HG03095 (cell line): ENCODE measurements at regions not wholly inside any gene's neighbourhood (a gene's known extent, or its start where the extent isn't known, plus 50 kb on each side); places are given as distances from the start of the nearest gene placed in this dataset.
A peak's percentile ranks its signal among the peaks of the same experiment; 100 is the strongest.
"Not testable (repeated sequence)": the region's sequence is repeated elsewhere in the genome, so short reads cannot be mapped to it uniquely, and the experiment has no call there.

ENCODE experiments used
- ATAC-seq: cut with Tn5 transposase; IDR thresholded peaks from one replicate; pipeline ENCODE4 v1.9.1; 2021; ENCODE audit warnings: moderate library complexity; ENCODE audit not compliant: unreplicated experiment

- no peak for ATAC-seq
Observed at GRCh38 chr2:198917926-198918720, 539.6 kb downstream of the SATB2 start.

GRCh38 chr2:198917275-198917674 lies 540.5 kb downstream of the SATB2 start:
- ATAC-seq: no peak

DNA sequence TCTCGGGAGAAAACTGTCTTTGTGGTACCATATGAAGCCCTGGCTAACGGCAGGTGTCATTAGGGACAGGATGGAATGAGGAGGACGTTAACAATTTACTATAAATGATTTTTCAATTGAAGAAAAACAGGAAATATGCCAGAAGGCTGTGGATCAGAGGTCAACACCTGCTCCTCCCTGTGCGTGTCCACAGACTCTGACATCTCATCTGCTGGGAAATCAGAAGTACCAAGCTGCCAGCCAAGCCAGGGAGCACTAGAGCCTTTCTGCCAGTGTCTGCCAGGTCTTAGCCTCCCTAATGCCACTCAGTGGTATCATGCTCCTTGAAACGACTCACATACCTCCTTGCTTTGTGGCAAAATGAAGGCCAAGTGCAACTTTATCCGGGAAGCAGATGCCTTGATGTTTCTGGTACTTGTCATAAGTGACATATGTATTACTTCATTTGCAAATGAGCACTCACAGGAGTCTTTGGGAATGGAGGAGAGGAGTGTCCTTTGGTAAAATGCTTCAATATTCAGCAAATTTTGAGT lies 541.1 kb downstream of the SATB2 start:
- no peak for ATAC-seq

DNA sequence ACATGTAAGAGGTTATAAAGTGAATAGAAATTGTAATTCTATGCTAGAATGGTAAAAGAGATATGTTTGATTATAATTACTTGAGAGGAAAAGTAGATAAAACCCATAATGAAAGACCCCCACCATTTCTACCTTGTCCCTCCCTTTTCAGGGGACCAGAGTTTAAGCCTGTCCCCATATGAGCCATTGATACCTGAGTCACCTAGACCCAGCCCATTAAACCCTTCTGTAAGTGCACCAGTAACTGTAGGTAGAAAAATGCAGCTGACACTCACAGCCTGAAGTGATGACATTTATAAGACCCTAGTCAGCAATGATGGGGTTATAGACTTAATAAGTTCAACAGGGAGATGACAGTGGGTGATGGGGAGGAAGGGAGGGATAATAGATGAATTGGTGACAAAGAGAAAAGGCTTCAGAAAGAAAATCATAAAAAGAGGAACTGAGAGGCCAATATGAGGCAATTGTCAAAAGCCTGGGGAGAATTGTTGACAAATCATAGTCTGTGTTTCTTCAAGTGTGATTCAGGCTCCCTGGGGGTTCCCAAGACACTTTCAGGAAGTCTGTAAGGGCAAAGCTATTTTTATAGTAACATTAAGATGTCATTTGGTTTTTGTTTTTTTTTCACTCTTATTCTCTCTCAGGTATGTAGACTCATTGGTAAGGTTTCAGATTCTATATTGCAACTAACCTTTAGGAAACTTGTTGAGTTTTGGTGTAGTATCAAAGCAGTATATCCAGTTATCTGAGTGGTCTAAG lies 544.2 kb downstream of the SATB2 start:
- ATAC-seq: peak; percentile 99

- ATAC-seq: no peak
Observed at GRCh38 chr2:198909525-198910267, 548.0 kb downstream of the SATB2 start.

- ATAC-seq: no peak
Observed at GRCh38 chr2:198905881-198906612, 551.7 kb downstream of the SATB2 start.

- ATAC-seq: no peak
Observed at GRCh38 chr2:198901894-198902293, 555.8 kb downstream of the SATB2 start.

DNA sequence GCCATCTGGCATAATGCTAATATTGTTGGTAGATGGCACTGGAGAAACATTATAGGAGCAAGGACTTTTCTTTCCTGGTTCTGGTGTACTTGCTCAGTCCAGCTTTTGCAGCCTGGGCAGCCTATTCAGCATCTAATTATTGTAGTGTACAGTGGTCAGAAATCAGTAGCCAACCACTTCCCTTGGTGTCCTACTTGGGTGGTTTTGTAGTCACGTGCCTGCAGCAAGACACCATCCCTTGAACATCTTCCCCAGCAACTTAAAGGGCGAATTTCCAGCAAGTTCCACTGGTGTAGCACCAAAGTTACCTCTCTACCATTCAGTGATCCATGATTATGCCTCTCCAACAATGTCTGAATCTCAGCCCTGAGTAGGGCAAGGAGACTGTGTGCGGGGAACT lies 557.6 kb downstream of the SATB2 start:
- ATAC-seq: no peak

DNA sequence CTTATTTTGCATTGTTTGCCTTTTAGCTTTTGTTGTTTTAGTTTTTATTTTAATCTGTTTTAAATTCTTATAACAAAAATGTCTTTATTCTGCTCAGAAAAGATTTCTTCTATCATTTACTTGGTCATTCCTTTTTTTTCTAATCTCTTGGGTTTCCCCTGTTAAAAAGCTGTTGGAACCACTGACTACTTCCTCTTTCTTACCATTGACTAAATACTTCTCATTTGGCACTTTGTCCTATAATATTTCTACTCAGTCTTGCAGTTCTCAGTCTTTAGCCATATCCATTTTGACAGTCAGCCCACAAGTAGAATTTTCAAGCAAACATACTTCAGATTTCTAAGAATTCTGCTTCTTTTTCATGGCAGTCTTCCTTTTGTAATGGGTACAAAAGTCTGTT lies 567.2 kb downstream of the SATB2 start:
- peak; percentile 63 for ATAC-seq

DNA sequence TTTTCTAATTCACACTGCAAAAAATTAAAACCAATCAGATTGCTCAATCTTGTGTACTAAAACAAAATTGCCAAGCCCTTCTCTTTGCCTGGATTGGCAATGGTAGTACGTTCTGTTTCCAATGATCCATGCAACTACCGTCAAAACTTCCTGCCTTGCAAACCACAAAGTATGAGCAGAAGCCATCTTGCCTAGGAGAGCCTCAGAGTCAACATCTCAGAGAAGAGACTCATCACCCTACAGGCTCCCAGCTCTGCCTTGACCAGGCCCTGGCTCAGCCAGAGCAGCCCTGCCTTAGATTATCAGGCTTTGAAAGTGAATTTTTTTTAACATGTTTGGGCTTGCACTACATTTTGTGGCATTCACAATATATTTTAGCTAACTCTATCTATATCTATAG lies 574.1 kb downstream of the SATB2 start:
- ATAC-seq: no peak

DNA sequence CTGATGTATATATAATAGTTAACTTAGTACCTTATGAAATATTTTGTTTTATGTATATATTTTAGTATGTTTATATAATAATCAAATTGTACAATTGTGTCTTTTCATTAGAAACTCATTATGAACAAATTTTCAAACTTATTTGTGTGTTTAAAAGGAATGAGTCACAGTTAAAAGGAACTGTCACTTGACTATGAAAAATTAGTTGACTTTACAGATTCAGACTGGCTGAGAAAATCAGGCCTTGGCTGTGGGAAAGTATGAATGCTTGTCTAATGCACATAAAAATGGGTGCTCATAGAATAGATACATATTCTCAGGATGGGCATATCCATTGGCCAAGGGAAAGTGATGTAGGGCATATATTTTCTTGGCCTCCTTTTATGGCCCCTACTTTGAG lies 576.8 kb downstream of the SATB2 start:
- ATAC-seq: no peak

DNA sequence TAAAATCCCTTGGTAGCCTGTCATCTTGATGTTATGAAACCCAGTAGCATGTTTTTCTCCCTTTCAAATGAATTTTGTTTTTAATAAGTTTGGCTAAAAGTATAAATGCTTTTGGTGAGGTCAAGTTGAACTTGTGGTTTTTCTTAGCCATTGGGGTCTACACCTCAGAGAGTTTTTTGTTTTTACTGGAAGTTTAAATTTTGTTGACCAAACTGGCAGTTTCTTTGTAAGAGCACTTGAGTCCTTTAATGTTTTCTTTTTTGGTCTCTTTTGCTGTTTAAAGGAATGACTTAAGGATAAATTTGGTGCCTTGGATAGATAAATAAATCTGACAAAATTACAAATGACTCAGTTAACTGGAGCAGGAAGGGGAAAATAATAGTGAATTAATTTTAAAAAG lies 577.3 kb downstream of the SATB2 start:
- ATAC-seq: no peak

DNA sequence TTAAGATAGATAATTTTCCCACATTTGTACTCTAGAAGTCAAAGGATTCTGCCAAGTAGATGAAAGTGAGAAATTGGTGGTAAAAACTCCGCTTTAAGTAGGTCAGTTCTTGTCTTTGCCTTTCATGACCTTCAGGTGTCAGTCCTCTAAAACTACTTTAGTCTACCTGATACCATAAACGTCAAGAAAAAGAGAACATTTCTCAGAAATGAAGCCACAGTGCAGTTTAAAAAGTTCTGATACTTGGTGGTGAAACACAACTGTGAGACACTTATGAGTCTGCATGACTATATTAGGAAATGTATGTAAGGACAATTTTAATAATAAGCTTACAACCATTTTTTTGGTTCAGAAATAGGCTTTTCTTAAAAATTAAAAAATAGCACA lies 583.3 kb downstream of the SATB2 start:
- ATAC-seq: no peak

DNA sequence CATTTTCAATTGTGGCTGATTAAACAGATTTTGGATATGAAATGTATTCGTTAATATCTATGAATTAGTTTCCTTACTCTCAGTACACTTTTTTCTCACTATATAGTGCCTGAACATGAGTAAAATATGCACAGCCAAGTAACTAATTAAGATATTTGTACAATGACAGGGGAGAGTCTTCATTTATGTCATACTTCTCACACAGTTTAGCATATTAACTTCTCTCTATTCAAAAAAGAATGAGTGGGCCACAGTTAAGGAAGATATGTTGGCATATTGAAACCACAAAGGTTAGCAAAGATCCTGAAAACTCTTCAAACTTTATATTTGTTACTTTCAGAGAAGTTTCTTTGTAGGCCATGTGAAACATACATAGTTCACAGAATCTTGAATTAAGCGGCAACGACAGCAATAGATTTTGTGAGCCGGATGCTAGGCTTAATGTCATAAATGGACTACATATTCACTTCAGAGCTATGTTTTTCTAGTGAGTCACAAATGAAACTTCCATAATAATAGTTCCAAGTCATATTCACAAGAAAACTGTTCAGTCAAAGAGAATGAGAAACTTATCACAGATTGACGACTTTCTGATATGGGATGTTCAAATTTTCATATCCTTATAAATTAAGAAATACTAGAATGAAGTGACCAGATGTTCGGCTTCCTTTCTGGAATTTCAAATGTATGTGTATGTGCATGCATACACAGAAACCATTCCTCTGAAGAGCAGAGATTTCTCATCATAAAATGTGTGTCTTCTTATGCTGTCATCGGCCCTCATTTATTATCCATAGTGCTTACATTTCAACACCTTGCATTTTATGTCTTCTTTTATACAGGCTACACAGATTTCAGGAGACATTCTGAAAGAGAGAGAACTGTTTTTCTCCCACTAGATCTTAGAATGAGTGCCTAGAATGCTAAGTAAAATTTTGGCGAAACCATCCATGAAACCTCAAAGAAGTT lies 584.0 kb downstream of the SATB2 start:
- ATAC-seq: no peak

DNA sequence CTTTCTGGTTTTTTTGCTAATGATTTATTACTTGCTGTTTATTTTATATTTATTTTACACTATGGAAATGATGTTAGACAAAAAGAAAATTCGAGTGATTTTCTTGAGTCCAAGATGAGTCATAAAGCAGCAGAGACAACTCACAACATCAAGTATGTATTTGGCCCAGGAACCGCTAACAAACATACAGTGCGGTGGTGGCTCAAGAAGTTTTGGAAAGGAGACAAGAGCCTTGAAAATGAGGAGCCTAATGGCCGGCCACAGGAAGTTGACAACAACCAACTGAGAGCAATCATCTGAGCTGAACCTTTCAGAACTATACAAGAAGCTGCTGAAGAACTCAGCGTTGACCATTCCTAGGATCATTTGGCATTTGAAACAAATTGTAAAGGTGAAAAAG lies 594.1 kb downstream of the SATB2 start:
- no peak for ATAC-seq

DNA sequence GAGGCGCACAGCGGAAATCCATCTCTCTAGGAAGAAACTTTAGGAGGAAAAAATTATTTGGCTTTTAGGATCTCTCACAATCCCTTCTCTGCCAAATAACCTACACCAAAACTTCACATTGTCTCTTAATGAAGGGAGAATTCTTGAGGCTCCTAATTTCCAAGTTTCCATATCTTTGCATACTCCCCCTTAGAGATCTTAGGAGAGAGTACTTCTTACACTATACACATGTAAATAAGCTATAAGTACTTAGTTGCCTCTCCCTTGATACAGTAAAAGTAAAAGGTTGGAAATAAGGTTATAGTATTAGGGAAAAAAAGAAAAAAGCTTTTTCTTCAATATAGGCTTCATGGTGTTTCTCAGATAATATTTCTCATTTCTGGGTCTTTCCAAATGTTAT lies 596.7 kb downstream of the SATB2 start:
- no peak for ATAC-seq

DNA sequence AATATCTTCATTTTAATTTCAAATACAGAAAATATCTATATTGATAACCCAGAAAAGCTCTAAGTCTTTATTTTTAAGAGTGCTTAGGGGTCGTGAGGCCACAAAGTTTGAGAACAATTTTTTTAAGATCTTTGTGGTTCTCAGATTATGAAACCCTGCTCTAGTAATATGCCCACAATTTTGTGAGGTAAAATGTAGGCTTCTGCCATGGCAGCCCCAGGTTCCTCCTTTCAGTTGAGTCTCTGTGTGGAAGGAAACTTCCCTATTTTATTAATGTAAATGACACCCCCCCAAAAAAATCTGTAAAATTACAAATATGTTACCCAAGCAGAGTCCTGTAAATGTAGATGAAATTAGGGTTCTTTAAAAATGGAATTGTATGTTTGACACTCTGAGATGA lies 600.5 kb downstream of the SATB2 start:
- no peak for ATAC-seq

DNA sequence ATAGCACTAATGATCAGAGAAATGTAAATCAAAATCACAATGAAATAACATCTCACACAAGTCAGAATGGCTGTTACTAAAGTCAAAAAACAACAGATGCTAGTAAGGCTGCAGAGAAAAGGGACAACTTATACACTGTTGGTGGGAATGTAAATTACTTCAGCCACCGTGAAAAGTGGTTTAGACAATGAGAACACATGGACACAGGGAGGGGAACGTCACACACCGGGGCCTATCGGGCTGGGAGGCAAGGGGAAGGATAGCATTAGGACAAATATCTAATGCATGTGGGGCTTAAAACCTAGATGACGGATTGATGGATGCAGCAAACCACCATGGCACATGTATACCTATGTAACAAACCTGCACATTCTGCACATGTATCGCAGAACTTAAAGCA lies 602.0 kb downstream of the SATB2 start:
- ATAC-seq: not testable (repeated sequence)

GRCh38 chr2:198852248-198852647 lies 605.5 kb downstream of the SATB2 start:
- no peak for ATAC-seq

GRCh38 chr2:198825534-198825933 lies 632.2 kb downstream of the SATB2 start:
- no peak for ATAC-seq
